SIG-M5 treated with dmso at 0.1 percent for 504 hours (cell line): ENCODE measurements at regions not wholly inside any gene's neighbourhood (a gene's known extent, or its start where the extent isn't known, plus 50 kb on each side); places are given as distances from the start of the nearest gene placed in this dataset.

ENCODE experiments used
- DNase-seq: peaks from one replicate; lab custom pipeline; 2025; ENCODE audit not compliant: unreplicated experiment; lab: John Stamatoyannopoulos, UW

- DNase-seq, result no peak
Measured at GRCh38 chr18:77970814-77971213, 721.2 kb downstream of the GALR1 start.

- DNase-seq, result no peak
Measured at GRCh38 chr18:77973745-77974144, 724.1 kb downstream of the GALR1 start.

- no peak for DNase-seq
Measured at GRCh38 chr18:77974329-77974728, 724.7 kb downstream of the GALR1 start.

DNA sequence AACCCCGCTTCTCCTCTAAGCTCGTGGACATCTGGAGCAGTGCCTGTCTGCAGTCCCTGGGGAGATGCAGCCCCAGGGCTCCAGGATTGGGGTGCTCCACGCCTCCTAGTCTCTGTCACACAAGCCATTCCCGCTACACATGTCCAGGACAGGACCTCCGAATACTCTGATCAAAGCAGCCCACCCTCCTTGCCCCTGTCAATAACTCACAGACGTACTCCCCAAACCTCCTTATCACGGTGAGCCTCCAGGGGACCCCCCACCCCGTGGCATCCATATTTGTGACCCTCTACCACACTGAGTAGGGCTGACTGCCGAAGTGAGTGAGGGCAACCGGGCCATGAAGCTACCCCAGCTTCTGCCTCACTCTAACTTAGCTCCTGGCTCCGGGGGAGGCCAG lies 727.7 kb downstream of the GALR1 start:
- DNase-seq, result no peak

DNA sequence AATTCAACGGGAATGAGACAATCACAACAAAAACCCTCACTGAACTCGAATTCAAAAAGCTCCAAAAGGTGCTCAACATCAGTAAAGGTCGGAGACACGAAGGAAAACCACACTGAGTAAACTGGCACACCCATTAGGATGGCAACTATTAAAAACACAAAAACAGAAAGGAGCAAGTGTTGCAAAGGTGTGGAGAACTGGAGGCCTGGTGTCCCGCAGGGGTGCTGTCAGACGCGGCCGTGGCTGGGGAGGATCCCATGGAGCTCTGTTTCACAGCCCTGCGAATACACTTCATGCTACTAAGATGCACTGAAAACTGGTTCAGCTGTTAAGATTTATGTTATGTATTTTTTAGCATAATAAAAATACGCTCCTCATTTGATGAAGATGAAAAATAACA lies 730.6 kb downstream of the GALR1 start:
- no peak for DNase-seq

- DNase-seq, result no peak
Measured at GRCh38 chr18:77981874-77982273, 732.2 kb downstream of the GALR1 start.

DNA sequence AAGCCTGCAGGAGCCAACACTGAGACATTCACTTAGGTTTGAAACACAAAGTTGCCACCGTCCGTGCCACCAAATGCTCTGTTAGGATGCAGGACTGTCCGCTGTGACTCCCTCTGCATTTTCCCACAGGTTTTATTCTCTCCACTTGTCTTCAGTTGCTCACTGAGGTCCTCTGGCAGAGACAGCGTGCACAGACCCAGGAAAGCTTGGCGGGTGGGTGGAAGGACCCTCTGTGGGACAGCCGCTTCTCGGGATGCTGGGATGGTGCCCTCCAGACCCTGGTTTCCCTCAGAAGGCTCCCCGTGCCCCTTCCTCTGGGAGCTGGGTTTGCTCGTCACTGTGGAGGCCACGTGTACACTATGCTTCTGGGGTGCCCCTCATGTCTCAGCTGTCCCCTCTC lies 733.6 kb downstream of the GALR1 start:
- no peak for DNase-seq

- no peak for DNase-seq
Measured at GRCh38 chr18:77984178-77984577, 734.5 kb downstream of the GALR1 start.

DNA sequence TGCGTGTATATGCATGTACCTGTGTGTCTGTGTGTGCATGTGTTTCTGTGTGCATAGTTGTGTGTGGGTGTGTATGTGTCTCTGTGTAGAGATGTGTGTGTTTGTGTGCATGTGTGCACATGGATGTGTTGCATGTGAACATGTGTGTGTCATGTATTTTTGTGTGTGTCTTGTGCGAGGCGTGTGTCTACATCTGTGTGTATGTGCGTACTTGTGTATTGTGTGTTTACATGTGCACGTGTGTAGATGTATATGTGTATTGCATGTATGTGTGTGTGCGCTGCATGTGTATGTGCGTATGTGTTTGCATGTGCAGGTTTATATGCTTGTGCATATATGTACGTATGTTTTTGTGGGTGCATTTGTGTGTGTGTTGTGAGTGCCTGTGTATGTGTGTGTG lies 735.2 kb downstream of the GALR1 start:
- DNase-seq, result no peak

DNA sequence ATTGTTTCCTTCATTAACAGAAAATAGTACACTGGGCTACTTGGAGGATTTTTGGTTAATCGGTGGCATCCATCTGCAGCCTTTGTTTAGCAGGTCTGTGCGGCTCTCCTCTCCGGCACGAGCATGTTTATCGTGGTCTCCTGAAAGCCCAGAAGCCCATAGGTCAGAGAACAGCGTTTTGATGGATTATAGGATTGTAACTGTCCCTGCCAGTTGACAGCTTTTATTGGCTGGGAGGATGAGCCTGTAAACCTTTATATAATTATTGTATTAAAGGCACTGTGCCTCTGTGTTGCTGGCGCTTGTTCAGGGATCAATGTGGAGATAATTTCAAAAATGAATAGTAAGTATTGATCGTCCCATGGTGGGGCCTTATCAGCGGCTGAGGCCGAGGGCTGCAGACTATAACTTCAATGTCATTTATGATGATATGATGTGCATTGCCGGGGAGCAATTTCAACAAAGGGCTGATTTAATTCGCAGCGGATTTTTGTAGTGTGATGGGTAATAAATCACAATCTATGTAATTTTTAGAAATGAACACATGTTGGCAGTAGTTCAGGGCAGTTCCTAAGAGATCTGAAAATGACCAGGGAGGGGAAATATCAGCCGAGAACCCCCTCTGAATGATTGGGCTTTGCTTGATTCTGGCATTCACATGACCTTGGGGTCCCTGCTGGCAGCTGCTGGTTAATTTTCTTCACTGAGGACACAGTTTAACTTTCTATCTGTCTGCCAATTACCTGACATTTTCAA lies 736.1 kb downstream of the GALR1 start:
- no peak for DNase-seq

DNA sequence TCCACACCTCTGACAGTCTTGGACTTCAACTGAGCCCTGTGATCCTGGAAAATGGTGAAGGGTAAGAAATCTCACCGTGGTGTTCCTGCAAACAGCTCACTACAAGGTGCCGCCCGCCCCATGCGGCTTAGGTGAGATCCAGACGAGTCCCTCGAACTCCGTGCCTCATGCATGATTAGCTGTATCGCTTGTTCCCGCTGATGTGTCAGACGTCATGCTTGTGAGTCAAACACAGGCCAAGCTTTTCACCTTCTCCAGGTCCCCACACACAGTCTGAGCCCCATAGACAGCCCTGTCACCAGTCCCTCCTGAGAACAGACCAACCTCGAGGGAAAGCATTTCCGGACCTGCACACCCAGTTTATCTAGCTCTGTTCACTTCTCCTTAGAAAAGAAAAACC lies 740.5 kb downstream of the GALR1 start:
- DNase-seq, result no peak

DNA sequence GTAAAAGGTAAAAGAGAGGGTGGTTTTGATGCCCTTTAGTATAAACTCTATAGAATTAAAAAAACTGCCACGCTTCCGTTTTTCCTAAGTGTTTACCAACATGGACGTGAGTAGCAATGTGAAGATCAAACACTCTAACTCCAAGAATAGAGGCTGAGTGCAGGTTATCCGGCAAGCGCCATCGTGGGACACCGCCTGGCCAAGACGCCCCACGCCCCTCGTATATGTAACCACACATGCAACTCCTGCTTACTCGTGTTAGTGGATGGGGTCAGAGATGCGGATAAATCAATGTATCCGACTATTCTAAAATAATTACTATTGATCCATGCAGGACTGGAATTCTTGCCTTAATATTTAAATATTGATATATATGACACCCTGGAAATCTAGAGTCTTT lies 741.3 kb downstream of the GALR1 start:
- DNase-seq, result no peak

DNA sequence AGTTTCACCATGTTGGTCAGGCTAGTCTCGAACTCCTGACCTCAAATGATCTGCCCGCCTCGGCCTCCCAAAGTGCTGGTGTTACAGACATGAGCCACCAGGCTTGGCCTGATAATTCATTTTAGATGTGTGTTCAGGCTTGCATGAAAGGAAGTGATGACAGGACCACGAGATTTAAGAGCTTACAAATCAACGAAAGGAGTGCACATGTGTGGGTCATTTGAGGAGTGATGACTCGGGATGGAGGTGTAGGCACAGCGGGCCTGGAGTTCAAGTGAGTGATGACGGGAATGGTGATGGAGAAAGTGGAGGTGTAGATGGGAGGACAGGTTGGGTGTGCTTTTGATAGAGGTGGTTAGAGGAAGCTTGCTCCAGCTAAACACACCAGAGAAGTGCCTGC lies 742.4 kb downstream of the GALR1 start:
- no peak for DNase-seq

DNA sequence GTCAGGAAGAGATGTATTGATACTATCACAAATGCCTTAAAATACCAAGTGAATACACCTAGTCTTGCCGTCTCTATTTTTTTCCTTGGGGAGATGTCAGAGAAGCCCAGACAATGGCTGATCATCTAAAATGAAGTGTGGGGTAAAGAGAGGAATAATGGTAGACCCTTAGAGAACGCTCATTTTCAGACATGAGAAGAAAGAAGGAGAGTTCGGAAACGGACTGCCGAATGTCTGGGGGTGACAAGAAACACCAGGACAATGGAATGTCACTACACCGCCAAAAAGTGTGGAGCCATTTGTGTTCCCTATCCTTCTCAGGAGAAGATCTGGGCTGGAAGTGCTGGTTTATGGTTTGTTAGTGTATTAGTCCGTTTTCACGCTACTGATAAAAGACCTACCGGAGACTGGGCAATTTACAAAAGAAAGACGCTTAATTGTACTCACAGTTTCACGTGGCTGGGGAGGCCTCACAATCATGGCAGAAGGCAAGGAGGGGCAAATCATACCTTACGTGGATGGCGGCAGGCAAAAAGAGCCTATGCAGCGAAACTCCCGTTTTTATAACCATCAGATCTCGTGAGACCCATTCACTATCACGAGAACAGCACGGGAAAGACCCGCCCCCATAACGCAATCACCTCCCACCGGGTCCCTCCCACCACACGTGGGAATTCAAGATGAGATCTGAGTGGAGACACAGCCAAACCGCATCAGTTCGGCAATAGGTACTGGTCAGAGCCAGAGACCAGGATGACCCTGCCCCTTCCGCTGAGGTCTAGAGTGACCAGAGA lies 743.7 kb downstream of the GALR1 start:
- no peak for DNase-seq

DNA sequence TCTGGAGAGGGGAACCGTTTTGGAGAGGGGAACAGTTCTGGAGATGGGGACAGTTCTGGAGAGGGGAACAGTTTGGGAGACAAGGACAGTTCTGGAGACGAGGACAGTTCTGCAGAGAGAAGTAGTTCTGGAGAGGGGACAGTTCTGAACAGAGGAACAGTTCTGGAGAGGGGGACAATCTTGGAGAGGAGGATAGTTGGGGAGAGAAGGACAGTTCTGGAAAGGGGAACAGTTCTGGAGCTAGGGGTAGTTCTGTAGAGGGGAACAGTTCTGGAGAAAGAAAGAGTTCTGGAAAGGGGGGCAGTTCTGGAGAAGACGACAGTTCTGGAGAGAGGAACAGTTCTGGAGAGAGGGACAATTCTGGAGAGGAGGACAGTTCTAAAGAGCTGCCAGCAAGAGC lies 745.9 kb downstream of the GALR1 start:
- DNase-seq, result no peak

- DNase-seq, result no peak
Measured at GRCh38 chr18:77996737-77997136, 747.1 kb downstream of the GALR1 start.

GRCh38 chr18:78001811-78002210 lies 752.2 kb downstream of the GALR1 start:
- no peak for DNase-seq

DNA sequence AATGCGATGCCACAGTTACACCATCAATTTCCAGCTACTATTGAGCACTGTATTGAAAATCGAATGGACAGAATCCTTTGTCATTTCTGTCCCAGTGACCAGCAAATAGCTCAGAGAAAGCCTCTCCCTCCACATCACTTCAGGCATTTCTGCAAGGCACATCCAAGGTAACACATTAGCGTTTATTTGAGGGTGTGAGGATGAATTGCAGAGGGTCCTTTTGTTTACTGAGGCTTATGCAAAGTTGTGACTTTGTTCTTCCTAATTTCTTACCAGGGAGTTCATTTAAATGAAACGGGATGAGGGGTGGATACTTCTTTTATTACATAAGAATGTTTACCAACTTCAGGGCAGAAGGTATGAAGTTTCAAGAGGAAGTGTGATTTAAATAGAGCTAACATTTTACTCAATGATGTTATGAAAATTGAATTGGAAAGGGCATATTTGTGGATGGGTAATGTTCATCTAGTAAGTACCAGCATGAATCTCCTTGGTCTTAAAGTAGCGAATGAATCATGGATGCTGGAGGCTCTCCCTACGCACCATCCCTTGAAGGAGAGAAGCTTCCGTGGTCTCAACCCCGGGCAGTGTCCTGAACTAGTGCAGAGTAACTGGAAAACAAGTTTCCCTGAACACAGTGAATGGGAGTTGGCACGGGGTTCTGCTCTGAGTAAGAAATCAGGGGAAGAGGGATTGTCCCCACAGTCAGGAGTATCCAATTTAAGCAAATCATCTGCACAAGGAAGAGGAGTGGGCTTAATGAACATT lies 756.5 kb downstream of the GALR1 start:
- no peak for DNase-seq

DNA sequence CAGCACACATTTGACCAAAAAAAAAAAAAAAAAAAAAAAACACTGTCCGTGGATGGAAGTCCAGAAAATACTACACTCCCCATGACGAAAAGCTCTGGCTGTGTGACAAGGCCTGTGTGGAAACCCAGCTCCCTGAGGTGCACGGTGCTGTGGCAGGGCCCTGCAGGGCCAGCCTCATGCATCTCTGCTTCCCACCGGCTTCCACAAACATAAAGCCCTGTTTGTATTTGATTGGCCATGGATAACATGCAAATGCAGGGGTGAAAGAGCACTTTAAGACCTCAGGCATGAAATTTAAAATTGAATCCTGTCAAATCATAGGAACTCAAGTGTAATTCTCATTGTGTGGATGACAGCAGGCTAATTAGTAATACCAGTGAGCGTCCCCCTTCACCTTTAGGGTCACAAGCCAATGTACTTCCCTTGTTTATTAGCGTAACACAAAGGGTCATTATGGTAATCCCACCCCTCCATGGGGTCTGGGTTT lies 757.2 kb downstream of the GALR1 start:
- DNase-seq, result no peak

- DNase-seq, result no peak
Measured at GRCh38 chr18:78010363-78010762, 760.7 kb downstream of the GALR1 start.

- DNase-seq, result no peak
Measured at GRCh38 chr18:78017869-78018268, 768.2 kb downstream of the GALR1 start.

GRCh38 chr18:78021196-78021595 lies 771.5 kb downstream of the GALR1 start:
- DNase-seq, result no peak
